HepG2 (cell line): ENCODE measurements at regions not wholly inside any gene's neighbourhood (a gene's known extent, or its start where the extent isn't known, plus 50 kb on each side); places are given as distances from the start of the nearest gene placed in this dataset.

ENCODE experiments used
- ATAC-seq: fragments of 200-7000 bp; cut with Tn5 transposase; 3 replicates; pipeline ENCODE4 v1.9.1; 2020; ENCODE audit warnings: mild to moderate bottlenecking, moderate library complexity
- BruUV-seq: library from RNA; stranded (reverse); fragments of 400-500 nt; replicated peaks from 2 replicates; lab custom pipeline; 2021; lab: Mats Ljungman, UMichigan
- CTCF ChIA-PET: fragments of 300-600 bp; formaldehyde crosslinking; extraction: SDS; loops from one replicate; lab custom pipeline; 2021; ENCODE audit warnings: low total read pairs, inconsistent platforms, low intra/inter-chr PET ratio; lab: Yijun Ruan, JAX
- POLR2A ChIA-PET: fragments of 350-600 bp; sonication (Branson Sonifier 250); formaldehyde crosslinking; loops from one replicate; lab custom pipeline; 2020; ENCODE audit warnings: antibody characterized with exemption, inconsistent platforms; lab: Yijun Ruan, JAX
- DNase-seq: peaks from one replicate; pipeline ENCODE4 v3.0.0-alpha.2; 2015; ENCODE audit warnings: low spot score
- FAIRE-seq: peaks from 3 replicates; lab custom pipeline; 2011; peaks lifted over from hg19 to GRCh38; lab: Jason Lieb, UNC
- H2AFZ ChIP-seq: one replicate; pipeline ENCODE4 v1.6.1; 2011; ENCODE audit warnings: low read length, inconsistent platforms
- H3K27ac ChIP-seq: fragments of 300-600 bp; 3 replicates; pipeline ENCODE4 v1.8.0; 2011; ENCODE audit warnings: mixed run types, mild to moderate bottlenecking, mixed read lengths, low read length, inconsistent platforms; ENCODE audit not compliant: insufficient read depth; ENCODE audit errors: extremely low read length
- H3K27me3 ChIP-seq, 2 experiments: fragments of 200-600 bp in 1 of 2; 2 replicates in 1 of 2; 3 replicates in 1 of 2; pipeline versions ENCODE4 v1.6.0 to v1.8.0; 2011; ENCODE audit warnings: low read length in 2 of 2, mild to moderate bottlenecking in 2 of 2, moderate library complexity in 2 of 2, inconsistent platforms in 1 of 2; ENCODE audit not compliant: insufficient read depth in 2 of 2, control insufficient read depth in 1 of 2
- H3K36me3 ChIP-seq, 2 experiments: fragments of 200-600 bp in 1 of 2; replicated peaks in 1 of 2; 2 replicates in 1 of 2; 3 replicates in 1 of 2; pipeline versions ENCODE4 v1.5.1 to v1.8.0; 2011; ENCODE audit warnings: low read length in 2 of 2, inconsistent platforms in 1 of 2; ENCODE audit not compliant: insufficient read depth in 2 of 2, control insufficient read depth in 1 of 2
- H3K4me1 ChIP-seq: 2 replicates; pipeline ENCODE4 v1.5.1; 2012; ENCODE audit warnings: low read length, inconsistent platforms; ENCODE audit not compliant: insufficient read depth
- H3K4me2 ChIP-seq: 2 replicates; pipeline ENCODE4 v1.6.0; 2011; ENCODE audit warnings: low read depth, low read length, inconsistent platforms
- H3K4me3 ChIP-seq, 3 experiments: fragments of 200-600 bp in 1 of 3; sonication (generic), shearing (Covaris generic) in 1 of 3; replicated peaks in 1 of 3; 2 replicates each; pipeline ENCODE4 v1.5.1; 2011 to 2016; ENCODE audit warnings: low read length in 3 of 3, inconsistent platforms in 2 of 3, low read depth in 2 of 3, mild to moderate bottlenecking in 2 of 3, control low read depth in 1 of 3, mixed read lengths in 1 of 3; ENCODE audit not compliant: insufficient read depth in 1 of 3
- H3K79me2 ChIP-seq: one replicate; pipeline ENCODE4 v1.6.1; 2011; ENCODE audit warnings: low read length, inconsistent platforms; ENCODE audit not compliant: insufficient read depth
- H3K9ac ChIP-seq: 2 replicates; pipeline ENCODE4 v1.6.0; 2011; ENCODE audit warnings: mild to moderate bottlenecking, low read depth, low read length, inconsistent platforms; ENCODE audit not compliant: insufficient read depth
- H3K9me3 ChIP-seq: 2 replicates; pipeline ENCODE4 v1.5.1; 2012; ENCODE audit warnings: mild to moderate bottlenecking, low read length
- H4K20me1 ChIP-seq: 2 replicates; pipeline ENCODE4 v1.6.0; 2011; ENCODE audit warnings: inconsistent platforms, mild to moderate bottlenecking, low read length, moderate library complexity; ENCODE audit not compliant: insufficient read depth
- KMT2B ChIP-seq: IDR thresholded peaks from 2 replicates; pipeline ENCODE4 v1.6.1; 2016; ENCODE audit warnings: missing genetic modification reagents, missing compliant biosample characterization
- MAFF ChIP-seq: IDR thresholded peaks from 2 replicates; pipeline ENCODE4 v1.6.1; 2011; ENCODE audit warnings: low read depth, low read length, improper control_type of control experiment
- MAFK ChIP-seq, 2 experiments: IDR thresholded peaks in 1 of 2; conservative IDR thresholded peaks in 1 of 2; 2 replicates each; pipeline ENCODE4 v1.6.1; 2011; ENCODE audit warnings: improper control_type of control experiment in 2 of 2, low read length in 2 of 2
- SETDB1 ChIP-seq: sonication (generic); formaldehyde crosslinking; IDR thresholded peaks from 2 replicates; pipeline ENCODE4 v1.5.1; 2020; ENCODE audit warnings: missing genetic modification reagents, mild to moderate bottlenecking, borderline replicate concordance
- SOX5 ChIP-seq: IDR thresholded peaks from 2 replicates; pipeline ENCODE4 v1.6.1; 2016; ENCODE audit warnings: borderline replicate concordance
- ZNF850 ChIP-seq: sonication (generic); formaldehyde crosslinking; conservative IDR thresholded peaks from 2 replicates; pipeline ENCODE4 v1.9.0; 2021; ENCODE audit warnings: mild to moderate bottlenecking, missing genetic modification reagents
- WGBS: methylation state at CpG from one replicate; pipeline ENCODE4 v1.1.6; 2017; ENCODE audit warnings: low lambda C conversion rate; 5-methylcytosine and 5-hydroxymethylcytosine counted together
- in situ Hi-C: cut with HindIII; loops from 2 replicates; pipeline ENCODE4 v1.10.0; 2017; ENCODE audit warnings: low pct_unique_long_range_greater_than_20kb; ENCODE audit not compliant: extremely low pct_ligation_motif_present
- intact Hi-C: fragments of 100-400 bp; cut with micrococcal nuclease; formaldehyde crosslinking; loops from one replicate; pipeline ENCODE4 v1.10.0; 2022; ENCODE audit not compliant: unreplicated experiment
- TF ChIP-seq, protein P1 (sequence below): sonication (generic); formaldehyde crosslinking; IDR thresholded peaks from 2 replicates; pipeline ENCODE4 v1.4.0; 2020; ENCODE audit warnings: missing genetic modification reagents
- TF ChIP-seq, protein P2 (sequence below): sonication (generic); formaldehyde crosslinking; conservative IDR thresholded peaks from 2 replicates; pipeline ENCODE4 v1.4.0; 2020; ENCODE audit warnings: missing genetic modification reagents
- TF ChIP-seq, protein P3 (sequence below): sonication (generic); formaldehyde crosslinking; IDR thresholded peaks from 2 replicates; pipeline ENCODE4 v1.4.0; 2020; ENCODE audit warnings: missing genetic modification reagents, borderline replicate concordance

DNA sequence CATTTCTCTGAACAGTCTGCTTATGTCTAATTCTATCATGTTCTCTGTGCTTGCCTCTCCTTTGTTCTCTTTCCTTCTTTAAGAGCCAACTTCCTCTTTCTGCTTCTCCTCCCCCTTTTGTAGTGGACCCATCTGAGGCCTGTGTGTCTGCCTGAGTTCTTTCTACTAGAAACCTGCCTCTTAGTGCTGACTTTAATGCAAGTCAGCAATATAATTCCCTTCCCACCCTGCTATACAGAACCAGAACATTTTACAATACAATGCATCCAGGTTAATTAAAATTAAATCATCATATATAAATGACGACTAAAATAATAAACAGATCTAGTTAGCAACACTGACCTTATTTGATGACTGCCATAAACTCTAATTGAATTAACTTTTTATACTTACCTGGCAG lies 82.6 kb upstream of the GAS1 start:
- ChIA-PET POLR2A (no interaction called here), CTCF (no interaction called here)
- Histone ChIP-seq H2AFZ (no peak overlapping the region), H4K20me1 (no peaks in the 10 kb centered on the region), H3K36me3 (no peaks in the 10 kb centered on the region), H3K79me2 (no peaks in the 10 kb centered on the region), H3K27me3 (peaks cover 0 to 10% of the 10 kb centered on the region in 2 experiments; a peak in 2 of 5 replicates), H3K4me2 (no peak overlapping the region), H3K9me3 (no peaks in the 10 kb centered on the region), H3K9ac (no peak overlapping the region), H3K4me1 (no peaks in the 10 kb centered on the region), H3K4me3 (no peak overlapping the region), H3K27ac (no peak overlapping the region)
- no peak for FAIRE-seq
- no peak for ATAC-seq
- TF ChIP-seq SOX5 (CRISPR knock-in tag) = no peak
- peak; percentile 79 to 81 for TF ChIP-seq MAFK (conservative IDR thresholded peaks at IDR 0.05 in 1 of 2, IDR thresholded peaks at IDR 0.05 in 1 of 2; ENCODE audit: low read length in 2 of 2)
- peak; percentile 87 for TF ChIP-seq MAFF
- TF ChIP-seq, protein P1, sequence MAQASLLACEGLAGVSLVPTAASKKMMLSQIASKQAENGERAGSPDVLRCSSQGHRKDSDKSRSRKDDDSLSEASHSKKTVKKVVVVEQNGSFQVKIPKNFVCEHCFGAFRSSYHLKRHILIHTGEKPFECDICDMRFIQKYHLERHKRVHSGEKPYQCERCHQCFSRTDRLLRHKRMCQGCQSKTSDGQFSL (CRISPR knock-in tag) = no peak
- intact Hi-C loops (no loop called here), in situ Hi-C loops (no loop called here)
- DNase-seq = no peak
- BruUV-seq = no TSS peak
- 0% methylated on average over 1 of the region's 1 CpG for WGBS

DNA sequence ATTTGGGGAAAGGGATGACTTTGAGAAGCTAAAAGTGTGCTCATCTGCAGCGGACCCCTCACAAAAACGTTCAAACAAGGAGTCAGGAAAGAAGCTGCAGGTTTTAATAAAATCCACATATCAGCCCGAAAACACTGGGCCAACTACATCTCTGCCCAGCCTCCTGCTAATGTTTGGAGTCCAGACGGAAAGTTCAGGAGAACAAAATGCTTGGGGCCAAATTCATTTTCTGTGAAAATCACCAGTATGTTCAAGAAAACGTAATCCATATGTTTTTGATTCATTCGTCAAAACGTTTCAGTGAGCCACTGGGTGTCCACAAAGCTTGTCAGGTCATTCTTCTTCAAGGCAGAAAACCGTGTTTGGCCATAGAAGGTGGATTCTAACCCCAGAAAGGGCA lies 87.5 kb upstream of the GAS1 start:
- Histone ChIP-seq H3K9ac (no peak overlapping the region), H3K9me3 (no peaks in the 10 kb centered on the region), H3K79me2 (no peaks in the 10 kb centered on the region), H3K4me3 (no peak overlapping the region), H3K36me3 (no peaks in the 10 kb centered on the region), H2AFZ (no peak overlapping the region), H3K4me1 (no peaks in the 10 kb centered on the region), H3K4me2 (no peak overlapping the region), H4K20me1 (no peaks in the 10 kb centered on the region), H3K27ac (no peak overlapping the region), H3K27me3 (peaks cover 0 to 14% of the 10 kb centered on the region in 2 experiments; a peak in 2 of 5 replicates)
- in situ Hi-C loops (no loop called here), intact Hi-C loops (no loop called here)
- FAIRE-seq (no peak), DNase-seq (no peak), ATAC-seq (no peak)
- no TSS peak for BruUV-seq
- POLR2A ChIA-PET = no interaction called here
- CTCF ChIA-PET = no interaction called here
- WGBS = 2% methylated on average over 8 of the region's 8 CpGs
- TF ChIP-seq SETDB1 (no peak), KMT2B (CRISPR knock-in tag) (no peak), ZNF850 (CRISPR knock-in tag) (no peak)
- TF ChIP-seq, protein P2, sequence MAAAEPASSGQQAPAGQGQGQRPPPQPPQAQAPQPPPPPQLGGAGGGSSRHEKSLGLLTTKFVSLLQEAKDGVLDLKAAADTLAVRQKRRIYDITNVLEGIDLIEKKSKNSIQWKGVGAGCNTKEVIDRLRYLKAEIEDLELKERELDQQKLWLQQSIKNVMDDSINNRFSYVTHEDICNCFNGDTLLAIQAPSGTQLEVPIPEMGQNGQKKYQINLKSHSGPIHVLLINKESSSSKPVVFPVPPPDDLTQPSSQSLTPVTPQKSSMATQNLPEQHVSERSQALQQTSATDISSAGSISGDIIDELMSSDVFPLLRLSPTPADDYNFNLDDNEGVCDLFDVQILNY (CRISPR knock-in tag) = no peak
- TF ChIP-seq, protein P3, sequence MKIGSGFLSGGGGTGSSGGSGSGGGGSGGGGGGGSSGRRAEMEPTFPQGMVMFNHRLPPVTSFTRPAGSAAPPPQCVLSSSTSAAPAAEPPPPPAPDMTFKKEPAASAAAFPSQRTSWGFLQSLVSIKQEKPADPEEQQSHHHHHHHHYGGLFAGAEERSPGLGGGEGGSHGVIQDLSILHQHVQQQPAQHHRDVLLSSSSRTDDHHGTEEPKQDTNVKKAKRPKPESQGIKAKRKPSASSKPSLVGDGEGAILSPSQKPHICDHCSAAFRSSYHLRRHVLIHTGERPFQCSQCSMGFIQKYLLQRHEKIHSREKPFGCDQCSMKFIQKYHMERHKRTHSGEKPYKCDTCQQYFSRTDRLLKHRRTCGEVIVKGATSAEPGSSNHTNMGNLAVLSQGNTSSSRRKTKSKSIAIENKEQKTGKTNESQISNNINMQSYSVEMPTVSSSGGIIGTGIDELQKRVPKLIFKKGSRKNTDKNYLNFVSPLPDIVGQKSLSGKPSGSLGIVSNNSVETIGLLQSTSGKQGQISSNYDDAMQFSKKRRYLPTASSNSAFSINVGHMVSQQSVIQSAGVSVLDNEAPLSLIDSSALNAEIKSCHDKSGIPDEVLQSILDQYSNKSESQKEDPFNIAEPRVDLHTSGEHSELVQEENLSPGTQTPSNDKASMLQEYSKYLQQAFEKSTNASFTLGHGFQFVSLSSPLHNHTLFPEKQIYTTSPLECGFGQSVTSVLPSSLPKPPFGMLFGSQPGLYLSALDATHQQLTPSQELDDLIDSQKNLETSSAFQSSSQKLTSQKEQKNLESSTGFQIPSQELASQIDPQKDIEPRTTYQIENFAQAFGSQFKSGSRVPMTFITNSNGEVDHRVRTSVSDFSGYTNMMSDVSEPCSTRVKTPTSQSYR (CRISPR knock-in tag) = no peak
